GM21447 (cell line): ENCODE measurements at regions not wholly inside any gene's neighbourhood (a gene's known extent, or its start where the extent isn't known, plus 50 kb on each side); places are given as distances from the start of the nearest gene placed in this dataset.

Experiments used
- ATAC-seq: cut with Tn5 transposase; IDR thresholded peaks from one replicate; pipeline ENCODE4 v1.9.1; 2021; ENCODE audit not compliant: unreplicated experiment

DNA sequence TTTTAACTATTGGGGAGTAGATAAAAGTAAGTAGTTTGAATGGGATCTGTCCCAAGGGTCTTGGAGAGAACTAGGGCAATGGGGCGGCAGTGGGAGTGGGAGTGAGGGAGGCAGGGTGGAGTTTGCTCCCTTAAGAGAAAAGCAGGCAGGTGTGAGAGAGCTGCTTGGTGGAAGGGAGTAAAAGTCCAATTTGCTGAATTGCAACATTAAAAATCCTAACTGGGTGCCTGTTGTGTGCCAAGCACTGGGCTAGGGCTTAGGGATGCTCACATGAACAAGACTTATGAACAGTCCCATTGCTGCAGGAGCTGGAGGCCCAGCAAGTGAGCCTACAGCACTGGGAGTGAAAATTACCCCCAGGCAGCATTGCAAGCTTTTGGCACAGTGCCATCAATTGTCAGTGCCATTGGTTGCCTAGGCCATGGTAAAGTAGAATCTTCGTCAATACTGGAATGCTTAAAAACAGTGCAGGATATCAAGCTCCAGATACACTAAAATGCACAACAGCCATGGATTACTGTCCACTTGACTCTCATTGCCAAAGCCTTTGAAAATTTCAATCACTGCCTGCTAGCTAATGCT lies 277.7 kb upstream of the JARID2 start:
- ATAC-seq = no peak

DNA sequence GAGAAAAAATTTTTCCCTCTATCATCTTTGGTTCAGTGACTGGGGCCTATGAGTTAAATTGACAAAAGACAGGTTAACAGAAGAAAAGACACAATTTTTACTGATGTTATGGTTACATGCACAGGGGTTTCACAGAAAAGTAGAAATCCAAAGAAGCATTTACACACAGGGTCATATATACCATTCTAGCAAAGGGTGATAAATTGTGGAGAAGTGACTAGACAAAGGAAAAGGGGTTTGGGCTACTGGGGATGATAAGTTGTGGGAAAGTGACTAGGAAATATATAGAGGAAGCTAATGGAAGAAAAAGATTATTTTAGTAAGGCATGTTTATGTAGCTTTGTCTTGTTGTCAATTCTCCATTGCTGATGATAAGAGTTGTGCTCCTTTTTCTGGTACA lies 276.7 kb upstream of the JARID2 start:
- no peak for ATAC-seq

DNA sequence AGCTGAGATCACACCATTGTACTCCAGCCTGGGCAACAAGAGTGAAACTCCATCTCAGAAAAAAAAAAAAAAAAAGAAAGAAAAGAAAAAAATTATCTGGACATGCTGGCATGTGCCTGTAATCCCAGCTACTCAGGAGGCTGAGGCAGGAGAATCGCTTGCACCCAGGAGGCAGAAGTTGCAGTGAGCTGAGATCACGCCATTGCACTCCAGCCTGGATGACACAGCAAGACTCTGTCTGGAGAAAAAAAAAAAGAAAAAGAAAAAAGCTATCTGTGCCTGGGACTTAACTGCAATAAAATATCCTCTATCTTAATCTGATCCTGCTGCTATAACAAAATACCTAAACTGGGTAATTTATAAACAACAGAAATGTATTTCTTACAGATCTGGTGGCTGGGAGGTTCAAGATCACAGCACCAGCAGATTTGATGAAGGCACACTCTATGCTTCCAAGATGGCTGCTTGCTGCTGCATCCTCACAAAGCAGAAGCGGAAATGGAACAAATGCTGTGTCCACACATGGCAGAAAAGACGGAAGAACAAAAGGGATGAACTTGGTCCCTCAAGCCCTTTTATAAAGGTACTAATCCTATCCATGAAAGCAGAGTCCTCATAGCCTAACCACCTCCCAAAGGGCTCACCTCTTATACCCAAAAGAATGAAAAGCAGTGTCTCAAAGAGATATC lies 273.3 kb upstream of the JARID2 start:
- ATAC-seq = no peak

DNA sequence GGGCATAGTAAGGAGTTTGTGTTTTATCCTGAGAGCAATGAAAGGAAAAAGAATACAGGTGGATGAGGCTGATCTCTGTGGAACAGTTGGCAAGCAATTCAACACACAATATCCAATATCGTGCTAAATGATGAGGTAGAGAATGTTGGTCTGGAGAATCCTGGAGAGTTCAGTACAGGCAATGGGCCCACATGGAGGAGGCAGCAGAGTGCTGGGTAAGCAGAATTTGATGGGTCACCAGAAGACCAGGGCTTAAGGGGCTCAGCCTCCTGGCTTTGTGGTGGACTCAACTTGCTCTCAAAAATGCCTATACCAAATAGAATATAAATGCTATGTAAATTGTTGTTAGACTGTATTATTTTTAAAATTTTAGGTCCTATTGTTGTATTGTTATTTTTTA lies 271.5 kb upstream of the JARID2 start:
- ATAC-seq = no peak

DNA sequence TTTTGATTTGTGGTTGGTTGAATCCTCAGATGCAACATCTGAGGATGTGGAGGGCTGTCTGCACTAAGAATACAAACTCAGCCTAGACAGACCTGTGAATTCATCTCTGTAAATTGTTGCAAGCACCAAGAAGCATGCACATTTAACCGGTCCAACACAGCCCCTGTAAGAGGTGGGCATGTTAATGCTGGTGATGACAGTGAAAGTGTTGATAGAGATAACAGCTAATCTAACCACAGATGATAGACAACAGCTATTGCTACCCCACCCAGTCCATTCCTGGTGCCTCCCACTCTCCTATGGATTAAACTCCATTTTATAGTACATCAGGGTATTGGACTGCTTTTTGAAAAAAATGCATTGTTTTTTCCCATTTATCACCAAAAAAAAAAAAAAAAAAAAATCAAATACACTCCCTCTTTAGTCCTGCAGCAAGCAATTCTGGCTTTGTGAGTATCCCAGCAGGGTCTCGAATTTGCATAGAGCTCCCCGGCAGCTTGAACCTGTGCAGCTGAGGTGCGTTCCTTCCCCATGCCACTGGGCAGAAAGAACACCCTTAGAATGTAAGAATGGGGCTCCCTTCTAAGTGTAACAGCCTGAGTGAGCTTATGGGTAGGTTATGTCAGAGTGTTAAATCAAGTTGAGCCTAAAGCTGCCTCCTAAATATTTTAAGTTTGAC lies 270.9 kb upstream of the JARID2 start:
- no peak for ATAC-seq

DNA sequence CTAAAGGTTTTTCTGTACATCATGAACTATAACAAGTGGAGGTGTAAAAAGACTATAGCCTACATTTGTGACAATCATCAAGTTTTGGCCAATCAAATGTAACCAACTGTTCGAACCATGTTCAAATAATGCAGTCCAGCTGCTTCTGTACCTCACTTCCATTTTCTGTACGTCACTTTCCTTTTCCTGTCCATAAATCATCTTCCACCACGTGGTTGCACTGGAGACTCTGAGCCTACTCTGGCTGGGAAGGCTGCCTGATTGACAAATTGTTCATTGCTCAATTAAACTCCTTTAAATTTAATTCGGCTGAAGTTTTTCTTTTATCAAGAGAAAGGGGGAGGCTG lies 270.4 kb upstream of the JARID2 start:
- no peak for ATAC-seq

DNA sequence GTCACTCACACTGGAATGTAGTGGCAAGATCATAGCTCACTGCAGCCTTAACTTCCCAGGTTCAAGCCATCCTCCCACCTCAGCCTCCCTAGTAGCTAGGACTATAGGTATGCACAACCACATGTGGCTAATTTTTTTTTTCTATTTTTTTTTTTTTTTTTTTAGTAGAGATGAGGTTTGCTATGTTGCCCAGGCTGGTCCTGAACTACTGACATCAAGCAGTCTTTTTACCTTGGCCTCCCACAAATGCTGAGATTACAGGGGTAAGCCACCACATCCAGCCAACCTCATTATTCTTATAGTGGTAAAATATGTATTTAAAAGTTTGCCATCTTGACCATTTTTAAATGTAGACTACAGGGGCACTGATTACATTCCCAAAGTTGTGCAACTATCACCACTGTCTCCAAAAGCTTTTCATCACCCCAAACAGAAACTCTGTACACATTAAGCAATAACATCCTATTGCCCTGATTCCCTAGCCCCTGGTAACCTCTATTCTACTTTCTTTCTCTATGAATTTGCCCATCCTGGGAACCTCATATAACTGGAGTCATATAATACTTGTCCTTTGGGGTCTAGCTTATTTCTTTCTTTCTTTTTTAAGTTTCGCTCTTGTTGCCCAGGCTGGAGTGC lies 268.0 kb upstream of the JARID2 start:
- ATAC-seq = no peak

DNA sequence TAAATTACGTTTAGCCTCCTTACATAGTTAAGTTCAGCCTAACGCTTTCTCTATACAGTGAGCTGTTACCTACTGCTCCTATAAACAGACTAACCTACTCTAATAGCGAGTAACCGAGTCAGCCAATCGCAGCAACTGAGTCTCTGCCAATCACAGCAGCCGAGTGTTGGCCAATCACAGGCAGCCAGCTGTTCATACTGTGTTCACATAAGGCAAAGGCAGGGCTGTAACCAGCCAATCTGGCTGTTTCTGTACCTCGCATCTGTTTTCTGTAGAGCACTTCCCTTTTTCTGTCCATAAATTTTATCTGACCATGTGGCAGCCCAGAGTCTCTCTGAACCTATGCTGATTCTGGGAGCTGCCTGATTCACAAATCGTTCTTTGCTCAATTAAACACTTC lies 263.9 kb upstream of the JARID2 start:
- ATAC-seq = no peak

DNA sequence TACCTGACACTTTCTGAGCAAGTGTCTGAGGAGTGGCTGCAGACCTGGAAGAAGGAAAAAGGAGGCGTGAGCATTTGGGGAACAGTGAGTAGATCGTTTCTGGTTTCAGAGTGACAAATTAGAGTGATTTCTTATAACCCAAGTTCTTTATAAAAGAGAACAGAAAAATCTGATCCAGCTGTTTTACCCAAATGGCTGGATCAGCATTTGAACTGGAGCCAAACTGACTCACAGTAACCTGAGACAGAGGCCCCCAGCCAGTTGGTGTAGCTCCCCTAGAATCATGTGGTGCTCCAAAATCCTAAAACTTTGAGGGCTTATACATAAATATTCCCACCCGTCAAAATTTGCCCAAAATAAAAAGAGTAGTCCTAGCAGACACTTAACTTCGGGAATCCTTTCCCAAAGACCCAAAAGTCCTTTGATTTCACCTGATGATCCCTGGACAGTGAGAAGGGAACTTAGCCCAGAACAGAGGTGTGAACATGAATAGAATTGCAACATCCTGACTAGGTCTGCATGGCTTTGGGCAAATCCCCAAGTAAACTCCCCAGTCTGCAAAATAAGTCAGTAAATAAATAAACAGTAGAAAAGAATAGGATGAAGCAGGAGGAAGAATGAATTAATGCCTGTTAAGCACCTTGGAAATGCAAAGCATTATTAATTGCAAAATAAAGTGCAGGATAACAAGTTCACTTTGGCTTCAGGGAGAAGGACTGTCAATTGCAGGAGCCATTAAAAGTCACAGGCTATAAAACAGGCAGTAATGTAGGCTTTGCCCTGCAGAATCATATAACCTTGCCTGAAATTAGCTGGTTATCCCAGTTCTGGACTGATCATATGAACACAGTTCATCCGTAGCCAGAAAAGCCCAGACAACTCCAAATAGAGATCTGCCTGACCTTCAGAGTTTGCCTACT lies 262.0 kb upstream of the JARID2 start:
- no peak for ATAC-seq

DNA sequence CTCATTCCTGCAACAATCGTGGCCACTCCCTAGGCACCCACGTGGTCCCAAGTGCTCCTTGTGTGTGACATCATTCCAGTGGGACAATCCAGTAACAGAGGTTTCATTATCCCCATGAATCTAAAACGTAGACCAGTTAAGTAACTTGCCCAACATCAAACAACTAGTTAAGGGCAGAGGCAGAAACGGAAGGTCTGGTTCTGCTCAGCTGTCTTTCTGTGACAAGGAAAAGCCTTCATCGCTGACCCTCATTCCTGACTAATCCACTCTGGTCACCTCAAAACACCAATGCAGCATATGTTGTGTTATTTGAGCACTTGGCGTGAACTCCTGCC lies 261.4 kb upstream of the JARID2 start:
- no peak for ATAC-seq

DNA sequence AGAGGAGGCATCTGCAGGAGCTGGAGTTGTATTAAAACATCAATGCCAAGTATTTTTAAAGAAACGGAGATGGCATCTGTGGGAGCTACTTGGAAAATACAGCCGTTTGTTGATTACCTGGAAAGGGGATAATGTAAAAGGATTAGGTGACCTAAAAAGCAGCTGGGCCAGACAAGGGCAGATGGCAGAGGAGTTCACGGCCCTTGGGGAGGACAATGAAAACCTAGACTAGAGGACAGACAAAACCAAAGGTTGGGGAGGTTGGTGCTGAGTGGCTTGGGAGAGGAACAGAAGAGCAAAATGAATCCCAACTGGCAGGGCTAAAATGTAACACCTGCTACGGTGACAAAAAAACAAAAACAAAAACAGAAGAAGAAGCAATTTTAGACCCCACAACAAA lies 260.5 kb upstream of the JARID2 start:
- ATAC-seq = no peak

DNA sequence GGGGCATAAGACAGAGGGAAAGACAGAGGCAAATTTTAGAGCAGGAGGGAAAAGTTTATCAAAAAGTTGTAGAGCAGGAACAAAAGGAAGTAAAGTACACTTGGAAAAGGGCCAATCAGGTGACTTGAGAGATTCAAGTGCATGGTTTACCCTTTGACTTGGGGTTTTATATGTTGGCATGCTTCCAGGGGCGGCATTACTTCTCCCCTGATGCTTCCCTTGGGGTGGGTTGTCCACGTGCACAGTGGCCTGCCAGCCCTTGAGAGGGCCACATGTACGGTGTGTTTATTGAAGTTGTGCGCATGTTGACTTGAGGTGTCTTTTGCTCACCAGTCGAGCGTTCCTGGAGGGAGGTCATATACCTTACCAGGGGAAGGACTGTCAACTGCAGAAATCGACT lies 259.5 kb upstream of the JARID2 start:
- ATAC-seq = no peak

DNA sequence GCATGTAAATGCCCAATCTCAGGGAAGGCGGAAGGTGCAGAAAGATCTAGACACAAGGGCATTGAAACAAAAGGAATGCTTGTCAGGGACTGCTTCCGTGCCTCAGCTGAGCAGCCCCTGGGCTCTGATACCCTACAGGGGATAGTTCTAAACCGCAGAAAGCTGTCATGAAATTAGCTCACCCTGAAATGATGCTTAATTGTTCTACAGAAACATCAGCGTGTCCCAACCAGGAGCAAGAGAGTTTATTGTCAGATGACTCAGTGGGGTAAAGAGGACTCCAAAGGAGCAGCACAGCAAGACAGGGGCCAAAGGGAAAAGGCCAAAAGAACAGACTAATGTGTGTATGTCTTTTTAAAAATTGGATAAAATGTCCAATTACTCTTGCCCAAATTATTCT lies 258.4 kb upstream of the JARID2 start:
- no peak for ATAC-seq

DNA sequence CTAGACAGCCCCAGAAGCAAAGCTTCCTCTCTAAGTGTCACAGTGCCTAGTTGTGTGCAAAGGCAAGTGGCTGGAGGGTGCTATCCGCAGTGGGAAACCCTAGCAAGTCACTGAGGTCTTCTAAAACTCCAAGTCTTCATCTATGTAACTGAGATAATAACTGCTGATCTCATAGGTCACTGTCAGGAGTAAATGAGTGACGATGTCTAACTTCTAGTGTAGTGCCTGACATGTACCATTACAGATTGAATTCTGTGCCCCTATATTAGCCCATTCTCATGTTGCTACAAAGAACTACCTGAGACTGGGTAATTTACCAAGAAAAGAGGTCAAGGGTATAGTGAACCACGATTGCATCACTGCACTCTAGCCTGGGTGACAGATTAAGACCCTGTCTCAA lies 253.5 kb upstream of the JARID2 start:
- ATAC-seq = no peak

DNA sequence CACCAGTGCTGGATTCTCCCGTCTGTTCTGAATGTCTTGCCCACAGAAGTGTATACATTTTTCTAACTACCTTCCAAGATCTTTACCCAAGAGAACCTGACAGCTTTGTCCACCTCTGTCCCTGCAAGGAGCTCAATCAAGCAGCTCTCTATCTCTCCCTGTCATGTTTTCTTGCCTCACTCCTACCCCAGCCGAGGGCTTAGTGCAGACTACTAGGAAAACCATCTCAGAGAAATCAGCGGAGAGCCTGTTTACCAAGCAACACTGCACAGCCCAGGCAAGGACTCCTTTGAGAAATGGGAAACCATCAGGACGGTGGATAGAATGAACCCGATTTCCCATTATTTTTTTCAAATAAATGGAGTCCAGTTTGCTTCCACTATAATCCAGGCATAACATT lies 250.7 kb upstream of the JARID2 start:
- no peak for ATAC-seq

DNA sequence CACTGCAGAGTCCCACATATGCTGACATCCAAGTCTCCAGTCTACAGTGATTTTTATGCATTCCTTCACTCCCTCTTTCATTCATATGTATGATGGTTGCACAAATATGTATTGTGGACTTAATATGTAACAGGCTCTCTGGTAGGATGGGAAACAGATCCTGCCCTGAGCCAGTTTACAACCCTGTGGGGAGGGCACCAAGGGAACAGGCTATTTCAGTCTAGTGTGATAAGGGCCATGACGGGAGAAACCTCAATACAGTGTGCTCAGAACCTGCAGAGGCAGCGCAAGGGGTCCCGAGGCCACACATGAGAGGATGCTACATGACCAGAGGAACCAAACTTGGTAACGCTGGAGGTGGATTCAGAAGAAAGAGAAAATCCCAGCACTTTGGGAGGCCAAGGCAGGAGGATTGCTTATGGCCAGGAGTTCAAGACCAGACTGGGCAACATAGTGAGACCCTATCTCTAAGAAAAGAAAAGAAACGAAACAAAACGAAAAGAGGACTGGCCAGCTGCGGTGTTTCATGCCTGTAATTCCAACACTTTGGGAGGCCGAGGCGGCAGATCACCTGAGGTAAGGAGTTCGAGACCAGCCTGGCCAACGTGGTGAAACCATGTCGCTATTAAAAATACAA lies 249.8 kb upstream of the JARID2 start:
- ATAC-seq = no peak

DNA sequence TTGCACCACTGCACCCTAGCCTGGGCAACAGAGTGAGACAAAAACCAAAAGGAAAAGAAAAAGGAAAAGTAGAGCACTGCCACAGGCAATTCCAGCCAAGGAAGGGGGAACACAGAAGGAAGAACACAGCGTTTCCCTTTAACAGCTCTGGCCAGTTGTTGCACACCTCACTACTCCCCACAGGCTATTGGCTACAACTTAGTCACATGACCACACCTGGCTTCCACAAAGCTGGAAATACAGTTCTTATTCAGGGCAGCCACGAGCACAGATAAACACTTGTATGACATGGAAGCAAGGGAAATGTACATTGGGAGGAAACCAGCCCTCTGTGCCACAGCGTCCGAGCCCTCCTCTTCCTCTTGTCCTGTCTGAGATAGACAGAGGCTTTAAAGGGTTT lies 249.0 kb upstream of the JARID2 start:
- no peak for ATAC-seq

DNA sequence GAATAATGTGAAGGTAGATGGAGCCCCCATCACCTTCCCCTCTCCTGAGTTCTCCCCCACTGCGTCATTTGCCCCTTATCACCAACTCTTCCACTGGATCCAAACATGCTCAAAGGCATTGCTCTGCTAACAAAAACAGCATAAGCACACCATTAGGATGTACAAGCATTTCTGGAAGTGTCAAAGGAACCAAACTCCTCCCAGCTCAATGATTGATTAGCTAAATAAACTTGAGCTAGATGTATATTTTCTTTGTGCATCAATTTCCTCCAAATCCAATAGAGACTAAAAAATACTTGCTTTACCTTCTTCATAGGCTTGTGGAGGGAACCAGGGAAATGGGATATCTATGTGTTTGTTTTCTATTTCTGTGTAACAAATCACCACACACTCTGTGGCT lies 248.4 kb upstream of the JARID2 start:
- ATAC-seq = no peak

DNA sequence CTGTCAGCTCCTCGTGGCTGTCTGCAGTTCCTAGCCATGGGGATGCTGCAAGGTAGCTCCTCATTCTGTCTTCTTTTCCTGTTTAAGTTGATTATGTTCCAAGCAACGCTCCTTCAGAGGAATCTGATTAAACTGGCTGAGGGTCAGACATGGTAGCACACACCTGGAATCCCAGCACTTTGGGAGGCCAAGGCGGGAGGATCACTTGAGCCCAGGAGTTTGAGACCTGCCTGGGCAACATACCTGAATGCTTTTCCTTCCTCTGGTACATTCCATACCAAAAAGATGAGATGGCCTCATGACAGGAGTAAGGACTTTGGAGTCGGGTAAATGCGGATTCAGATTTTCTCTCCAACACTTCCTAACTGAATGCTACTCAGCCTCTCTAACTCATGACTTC lies 246.8 kb upstream of the JARID2 start:
- no peak for ATAC-seq

DNA sequence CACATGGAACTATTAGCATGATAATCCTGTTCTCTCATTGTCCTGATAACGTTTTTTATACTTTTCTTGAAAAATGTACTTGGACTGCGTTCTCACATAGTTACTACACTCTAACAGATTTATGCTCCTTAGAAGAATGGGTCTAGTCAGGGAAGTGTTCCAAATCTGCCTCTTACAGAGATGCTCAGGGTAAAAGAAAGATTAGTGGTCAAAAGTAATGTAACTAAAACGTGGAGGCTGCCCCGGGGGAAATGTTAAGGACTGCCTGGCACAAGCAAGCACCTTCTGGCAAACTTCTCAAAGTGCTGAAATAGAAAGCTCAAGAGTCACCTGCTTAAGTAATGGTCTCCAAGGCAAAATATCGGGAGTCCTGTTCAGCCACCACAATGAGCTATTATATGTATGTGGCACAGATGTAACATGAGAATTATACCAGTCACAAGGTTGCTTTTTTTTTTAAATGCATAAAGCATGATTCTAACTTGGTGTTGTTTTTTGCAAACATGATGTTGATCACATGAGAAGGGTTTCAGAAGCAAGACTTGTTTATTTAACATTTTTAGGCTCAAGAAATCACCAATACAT lies 244.5 kb upstream of the JARID2 start:
- ATAC-seq = no peak

DNA sequence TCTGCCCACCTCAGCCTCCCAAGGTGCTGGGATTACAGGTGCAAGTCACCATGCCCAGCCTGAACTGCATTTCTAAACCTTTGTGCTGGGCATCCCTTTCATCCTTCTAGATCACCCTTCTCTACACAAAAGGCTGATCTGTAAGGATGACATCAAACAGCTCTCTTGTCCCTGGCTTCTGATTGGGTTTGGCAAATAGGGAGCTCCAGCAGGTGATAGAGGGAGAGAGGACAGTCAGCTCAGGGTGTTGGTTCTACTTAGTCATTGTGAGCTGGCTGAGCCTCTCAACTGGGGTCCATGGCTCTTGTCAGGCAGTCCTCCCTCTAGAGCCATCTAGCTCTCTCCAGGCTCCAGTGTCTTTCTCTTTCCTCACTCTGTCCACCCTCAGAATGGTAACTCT lies 237.6 kb upstream of the JARID2 start:
- no peak for ATAC-seq
